GM19023 (cell line): ENCODE measurements at regions not wholly inside any gene's neighbourhood (a gene's known extent, or its start where the extent isn't known, plus 50 kb on each side); places are given as distances from the start of the nearest gene placed in this dataset.
A peak's percentile ranks its signal among the peaks of the same experiment; 100 is the strongest.
"Not testable (repeated sequence)": the region's sequence is repeated elsewhere in the genome, so short reads cannot be mapped to it uniquely, and the experiment has no call there.

Experiments used
- ATAC-seq: cut with Tn5 transposase; IDR thresholded peaks from one replicate; pipeline ENCODE4 v1.9.1; 2021; ENCODE audit warnings: mild to moderate bottlenecking, moderate library complexity; ENCODE audit not compliant: unreplicated experiment

- no peak for ATAC-seq
These were observed 207.1 kb upstream of the PCDH9 start for GRCh38 chr13:67437244-67437643.

DNA sequence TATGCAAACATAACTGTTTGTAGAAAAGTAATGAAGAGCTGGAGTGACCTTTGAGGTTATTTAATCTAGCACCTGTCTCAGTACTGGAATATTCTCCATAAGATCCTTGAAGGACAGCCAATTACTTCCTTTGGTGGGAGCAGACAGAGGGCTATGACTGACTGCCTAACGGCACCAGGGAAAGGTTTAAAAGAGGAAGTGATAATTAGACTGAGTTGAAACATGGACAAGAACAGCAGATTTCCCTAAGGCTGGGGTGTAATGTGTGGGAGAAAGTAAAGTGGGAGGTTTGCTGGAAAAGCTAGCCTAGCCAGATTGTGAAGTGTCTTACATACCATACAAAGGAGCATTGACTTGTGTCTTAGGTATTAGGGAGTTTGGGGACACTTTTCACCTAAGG is 191.3 kb upstream of the PCDH9 start:
- ATAC-seq: no peak

GRCh38 chr13:67416047-67416925 is 186.2 kb upstream of the PCDH9 start:
- peak; percentile 93 for ATAC-seq

DNA sequence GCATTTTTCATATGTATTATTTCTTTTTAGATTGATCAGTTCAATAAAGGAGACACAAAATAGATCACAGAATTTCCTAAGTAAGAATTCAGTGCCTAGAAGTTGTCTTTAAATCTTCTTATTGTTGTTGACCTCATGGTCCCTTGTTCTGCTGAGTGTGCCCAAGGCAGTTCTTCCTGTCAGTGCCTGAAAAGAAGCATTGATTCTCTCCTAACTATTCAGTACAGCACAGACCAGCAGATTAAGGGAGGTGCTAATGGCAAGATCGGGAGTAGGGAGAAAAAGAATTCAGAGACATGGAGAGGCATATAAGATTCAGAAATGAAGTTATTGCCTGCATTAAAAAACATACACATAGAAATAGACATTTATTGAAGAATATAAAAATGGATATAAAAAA is 180.5 kb upstream of the PCDH9 start:
- ATAC-seq: no peak

GRCh38 chr13:67408798-67409197 is 178.7 kb upstream of the PCDH9 start:
- ATAC-seq: no peak

GRCh38 chr13:67402546-67402945 is 172.4 kb upstream of the PCDH9 start:
- ATAC-seq: no peak

DNA sequence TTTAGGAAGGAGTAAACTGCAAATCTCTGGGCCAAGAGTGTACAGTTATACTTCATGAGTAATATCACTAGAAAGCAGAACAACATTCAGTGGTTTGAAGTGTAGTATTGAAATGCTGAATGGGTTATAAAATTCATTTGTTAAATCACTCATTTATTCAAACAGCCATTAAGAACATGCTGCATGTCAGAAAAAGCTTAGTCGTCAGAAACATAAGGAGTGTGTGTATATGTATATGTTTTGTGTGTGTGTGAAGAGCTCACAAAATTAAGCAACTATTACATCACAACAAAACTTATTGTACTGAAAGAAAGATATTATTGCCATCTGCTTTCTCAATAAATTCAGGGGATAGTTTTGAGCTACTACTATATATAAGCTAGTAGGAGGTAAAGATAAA is 165.4 kb upstream of the PCDH9 start:
- ATAC-seq: no peak

GRCh38 chr13:67392014-67392413 is 161.9 kb upstream of the PCDH9 start:
- ATAC-seq: no peak

DNA sequence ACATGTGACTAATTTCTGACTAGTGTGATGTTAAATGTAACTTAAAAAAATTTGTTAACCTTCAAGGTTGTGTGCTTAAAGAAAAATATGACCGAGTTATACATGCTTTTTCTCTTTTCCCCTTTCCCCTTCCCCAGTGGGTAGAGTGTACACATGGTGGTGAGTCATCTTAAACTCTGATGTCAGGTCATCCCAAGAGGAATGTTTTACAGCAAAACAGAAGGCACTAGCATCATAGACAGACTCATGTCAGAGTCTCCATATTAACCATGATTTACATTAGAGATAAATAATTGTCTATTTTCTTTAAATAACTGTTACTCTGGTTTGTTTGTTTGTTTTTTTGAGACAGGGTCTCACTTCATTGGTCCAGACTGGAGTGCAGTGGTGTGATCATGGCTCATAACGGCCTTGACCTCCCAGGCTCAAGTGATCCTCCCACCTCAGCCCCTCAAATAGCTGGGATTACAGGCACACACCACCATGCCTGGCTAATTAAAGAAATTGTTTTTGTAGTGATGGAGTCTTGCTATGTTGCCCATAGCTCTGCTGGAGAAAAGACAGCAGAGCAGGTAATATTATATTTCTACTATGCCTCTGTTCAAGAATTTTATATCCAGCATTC is 160.4 kb upstream of the PCDH9 start:
- ATAC-seq: no peak

DNA sequence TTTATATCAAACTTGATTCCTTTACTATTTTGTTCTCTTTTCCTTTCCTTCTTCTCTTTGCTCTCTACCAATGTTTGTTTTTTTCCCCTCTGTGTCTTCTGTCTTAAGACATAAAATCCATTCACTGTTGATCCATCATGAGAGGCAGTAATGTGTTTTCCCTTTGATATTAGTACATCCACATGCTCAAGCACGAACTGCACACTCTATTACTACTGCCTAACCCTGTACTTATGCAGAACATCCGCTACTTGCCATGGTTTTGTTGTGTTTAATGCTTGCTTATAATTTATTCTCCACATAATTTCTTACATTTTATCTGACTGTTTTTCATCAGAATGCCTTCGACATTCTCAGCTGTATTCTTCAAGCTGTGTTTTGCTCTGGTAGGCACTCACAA is 159.0 kb upstream of the PCDH9 start:
- ATAC-seq: no peak

DNA sequence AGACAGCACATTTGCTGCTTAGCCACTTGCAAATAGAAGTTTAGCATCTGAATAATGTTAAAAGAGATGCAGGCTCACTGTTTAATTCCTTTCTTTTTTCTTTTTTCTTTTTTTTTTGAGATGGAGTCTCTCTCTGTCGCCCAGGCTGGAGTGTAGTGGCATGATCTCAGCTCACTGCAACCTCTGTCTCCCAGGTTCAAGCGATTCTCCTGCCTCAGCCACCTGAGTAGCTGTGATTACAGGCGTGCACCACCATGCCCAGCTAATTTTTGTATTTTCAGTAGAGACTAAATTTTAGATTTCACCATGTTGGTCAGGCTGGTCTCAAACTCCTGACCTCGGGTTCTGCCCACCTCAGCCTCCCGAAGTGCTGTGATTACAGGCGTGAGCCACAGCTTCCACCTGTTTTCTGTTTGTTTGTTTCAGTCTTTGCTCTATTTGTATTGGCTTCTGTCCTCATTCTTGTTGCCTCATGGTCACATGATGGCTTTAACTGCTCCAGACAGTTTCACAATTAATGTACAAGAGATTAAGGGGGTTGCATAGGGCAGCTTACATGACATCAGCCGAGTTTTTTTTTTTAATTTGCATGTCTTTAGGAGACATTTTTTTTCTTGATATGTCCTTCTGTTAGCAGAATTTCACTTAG is 153.1 kb upstream of the PCDH9 start:
- not testable (repeated sequence) for ATAC-seq

DNA sequence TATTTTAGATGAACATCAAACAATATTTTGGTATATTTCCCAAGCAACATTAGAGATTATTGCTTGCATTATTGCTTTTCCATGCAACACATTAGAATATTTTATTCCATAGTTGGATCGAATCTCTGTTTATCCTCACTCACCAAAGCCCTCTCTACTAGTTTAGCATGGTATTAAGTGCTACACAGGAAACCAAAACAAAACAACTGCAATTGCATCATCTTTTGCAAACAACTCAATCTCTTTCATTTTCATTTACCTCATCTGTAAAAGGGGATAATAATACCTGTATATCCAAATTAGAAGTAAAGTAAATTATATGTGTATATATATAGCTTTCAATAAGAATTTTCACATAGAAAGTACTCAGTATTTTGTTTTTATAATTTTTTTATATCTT is 147.8 kb upstream of the PCDH9 start:
- no peak for ATAC-seq

GRCh38 chr13:67374391-67374790 is 144.3 kb upstream of the PCDH9 start:
- ATAC-seq: no peak

DNA sequence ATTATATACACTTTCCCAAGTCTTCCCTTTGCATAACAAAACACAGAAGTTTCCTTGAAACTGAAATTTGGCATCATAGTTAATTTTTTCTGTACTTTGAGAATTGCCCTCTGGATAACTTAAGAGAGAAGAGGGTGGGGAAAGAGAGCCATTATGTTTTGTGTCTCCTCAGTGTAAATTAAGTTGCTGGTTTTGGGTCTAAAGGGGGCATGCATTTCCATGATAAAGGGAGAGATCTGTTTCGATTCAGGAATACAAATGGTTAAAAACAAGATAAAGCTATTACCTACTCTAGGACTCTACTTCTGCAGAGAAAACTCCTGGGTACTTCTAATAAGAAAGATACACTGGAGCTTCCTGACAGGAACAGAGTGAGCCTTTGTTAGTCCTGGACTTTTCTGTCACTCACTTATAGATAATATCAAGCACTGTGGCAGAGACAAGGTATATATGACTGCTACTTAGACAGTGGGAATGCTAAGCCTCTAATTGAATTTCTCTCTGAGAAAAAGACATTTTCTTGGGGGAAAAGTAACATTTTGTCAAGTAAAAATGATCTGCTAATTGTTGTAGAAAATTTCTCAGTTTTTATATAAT is 142.8 kb upstream of the PCDH9 start:
- no peak for ATAC-seq

- no peak for ATAC-seq
These were observed 139.9 kb upstream of the PCDH9 start for GRCh38 chr13:67369895-67370660.

DNA sequence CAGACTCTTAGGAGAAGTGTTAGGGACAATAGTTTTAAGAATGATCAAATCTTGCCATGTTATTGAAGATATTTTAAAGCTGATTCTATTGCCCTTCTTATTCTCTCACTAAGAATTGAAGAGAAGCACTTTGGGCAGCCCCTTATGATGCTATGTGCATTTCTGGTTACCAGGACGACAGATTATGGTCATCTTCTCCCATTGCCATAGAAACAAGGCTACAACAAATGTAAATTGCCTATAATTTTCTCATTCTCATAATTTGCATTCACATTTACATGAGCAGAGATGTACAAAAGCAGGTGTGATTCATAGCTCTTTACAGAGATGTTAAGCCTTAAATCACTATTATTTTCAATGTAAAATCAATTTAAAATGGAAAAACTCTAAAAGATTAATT is 137.3 kb upstream of the PCDH9 start:
- no peak for ATAC-seq

DNA sequence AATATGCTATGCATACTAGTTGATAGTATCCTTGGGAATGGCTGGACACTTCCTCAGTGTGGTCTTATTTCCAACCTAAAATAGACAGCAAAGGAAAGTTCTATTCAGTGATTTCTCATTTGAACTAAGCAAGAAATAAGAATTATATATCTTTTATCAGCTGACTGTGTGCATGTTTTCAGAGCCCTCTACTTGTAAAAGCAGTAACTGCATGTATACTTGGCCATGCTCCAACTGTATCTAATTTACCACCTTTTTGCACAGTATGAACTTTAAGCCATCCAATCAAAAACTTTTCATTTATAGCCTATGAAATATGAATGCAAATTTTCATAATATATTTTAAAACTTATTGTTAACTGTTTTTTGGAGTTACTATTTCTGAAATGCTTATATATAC is 136.4 kb upstream of the PCDH9 start:
- ATAC-seq: no peak

DNA sequence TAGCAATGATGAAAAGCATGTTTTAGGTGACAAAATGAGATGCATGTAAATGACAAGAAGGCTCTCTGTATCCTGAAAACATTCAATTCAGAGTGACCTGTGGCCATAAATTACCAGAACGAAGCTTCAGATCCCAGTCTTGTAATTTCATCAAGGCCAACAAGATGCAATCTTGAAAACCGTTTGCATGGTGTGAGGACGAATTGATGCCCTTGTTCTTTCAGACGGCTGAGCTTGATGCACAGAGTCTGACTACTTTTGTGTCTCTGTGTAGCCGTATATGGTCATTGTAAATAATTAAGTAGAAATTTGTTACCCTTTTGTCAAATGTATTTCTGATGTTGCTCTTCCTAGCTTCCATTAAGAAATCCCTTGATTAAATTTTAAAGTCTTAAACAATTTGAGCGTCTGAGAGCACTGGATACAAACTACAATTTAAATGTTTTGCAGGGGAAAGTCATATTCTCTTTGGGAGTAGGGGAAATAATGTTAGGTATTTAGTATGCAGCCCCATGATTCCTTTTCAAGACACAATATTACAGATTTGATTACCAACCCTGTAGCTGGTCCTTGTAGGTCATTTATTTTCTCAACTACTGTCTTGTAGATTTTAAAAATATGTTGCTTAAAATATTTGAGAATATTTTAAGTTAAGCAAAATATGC is 125.8 kb upstream of the PCDH9 start:
- ATAC-seq: no peak

DNA sequence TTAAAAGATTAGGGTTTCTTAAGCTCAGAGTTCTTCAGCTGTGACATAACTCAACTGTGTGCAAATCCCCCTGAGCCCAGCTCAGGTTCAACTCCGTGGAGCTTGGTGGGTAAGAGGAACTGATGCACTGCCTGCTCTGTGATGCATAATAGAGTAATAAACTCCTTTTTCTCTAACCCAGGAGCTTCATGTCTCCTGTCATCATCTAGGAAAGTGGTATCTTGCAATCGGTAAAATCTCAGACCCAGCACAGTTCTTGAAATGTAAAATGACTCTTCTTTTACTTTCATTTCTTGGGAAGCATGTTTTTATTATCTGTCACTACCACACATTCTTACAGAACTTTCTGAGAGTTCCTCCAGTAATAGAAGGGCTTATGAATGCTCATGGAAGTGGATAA is 123.8 kb upstream of the PCDH9 start:
- ATAC-seq: no peak

- ATAC-seq: no peak
These were observed 122.9 kb upstream of the PCDH9 start for GRCh38 chr13:67353031-67353430.
